ENCODE measurements at regions not wholly inside any gene's neighbourhood (a gene's known extent, or its start where the extent isn't known, plus 50 kb on each side); places are given as distances from the start of the nearest gene placed in this dataset.

GRCh38 chr2:8256905-8257304 lies 425.0 kb upstream of the ID2 start:
- Histone ChIP-seq H4K20me1 (ENCODE audit: low read depth) (no peaks in the 10 kb centered on the region), H3K4me1 (peaks cover 49% of the 10 kb centered on the region), H3K4me2 (no peak overlapping the region), H2AFZ (replicated peaks) (no peak overlapping the region), H3K4me3 (no peak overlapping the region), H3K36me3 (no peaks in the 10 kb centered on the region), H3K27me3 (peaks cover 25% of the 10 kb centered on the region), H3F3A (ENCODE audit: low read depth) (peaks cover 9% of the 10 kb centered on the region), H3K79me2 (ENCODE audit: low read depth) (no peaks in the 10 kb centered on the region), H3K27ac (no peak overlapping the region), H3K9me3 (ENCODE audit: low read depth) (no peaks in the 10 kb centered on the region), H3K9ac (no peak overlapping the region)
- Mint-ChIP-seq H3K4me3 (no peak overlapping the region), H3K36me3 (no peaks in the 10 kb centered on the region), H3K27me3 (ENCODE audit: insufficient read depth, low read depth) (peaks cover 4% of the 10 kb centered on the region), H3K27ac (no peak overlapping the region), H3K4me1 (peaks cover 57% of the 10 kb centered on the region), H3K9me3 (peaks cover 5% of the 10 kb centered on the region)
- no peak for TF ChIP-seq EZH2phosphoT487 (IDR thresholded peaks at IDR 0.05)
- TF ChIP-seq CTCF (IDR thresholded peaks at IDR 0.05) = no peak
- TF ChIP-seq EZH2 (IDR thresholded peaks at IDR 0.05) = no peak
- no peak for DNase-seq (ENCODE audit: low spot score)

- peaks cover 30% of the 10 kb centered on the region for H3K27me3 ChIP-seq
- H3K4me1 Mint-ChIP-seq = peaks cover 60% of the 10 kb centered on the region
- H4K20me1 ChIP-seq (ENCODE audit: low read depth) = no peaks in the 10 kb centered on the region
- H3K9me3 ChIP-seq (ENCODE audit: low read depth) = no peaks in the 10 kb centered on the region
- no peak overlapping the region for H3K4me3 Mint-ChIP-seq
- DNase-seq (ENCODE audit: low spot score) = no peak
- H3K4me2 ChIP-seq = no peak overlapping the region
- H3F3A ChIP-seq (ENCODE audit: low read depth) = peaks cover 9% of the 10 kb centered on the region
- peaks cover 49% of the 10 kb centered on the region for H3K4me1 ChIP-seq
- H3K4me3 ChIP-seq = no peak overlapping the region
- no peak overlapping the region for H2AFZ ChIP-seq (replicated peaks)
- H3K9ac ChIP-seq = no peak overlapping the region
- peaks cover 4% of the 10 kb centered on the region for H3K27me3 Mint-ChIP-seq (ENCODE audit: insufficient read depth, low read depth)
- no peaks in the 10 kb centered on the region for H3K36me3 ChIP-seq
- H3K36me3 Mint-ChIP-seq = no peaks in the 10 kb centered on the region
- peak overlapping the region; percentile 23 for H3K27ac Mint-ChIP-seq
- peaks cover 2% of the 10 kb centered on the region for H3K9me3 Mint-ChIP-seq
- TF ChIP-seq EZH2phosphoT487 (IDR thresholded peaks at IDR 0.05) = no peak
- no peak for TF ChIP-seq CTCF (IDR thresholded peaks at IDR 0.05)
- no peak for TF ChIP-seq EZH2 (IDR thresholded peaks at IDR 0.05)
- H3K27ac ChIP-seq = no peak overlapping the region
- no peaks in the 10 kb centered on the region for H3K79me2 ChIP-seq (ENCODE audit: low read depth)
These were observed 424.4 kb upstream of the ID2 start for GRCh38 chr2:8257502-8257901.

- H3K9me3 ChIP-seq (ENCODE audit: low read depth) = no peaks in the 10 kb centered on the region
- no peak overlapping the region for H3K27ac Mint-ChIP-seq
- no peaks in the 10 kb centered on the region for H3K36me3 Mint-ChIP-seq
- peaks cover 4% of the 10 kb centered on the region for H3K27me3 Mint-ChIP-seq (ENCODE audit: insufficient read depth, low read depth)
- H3K4me1 ChIP-seq = peaks cover 49% of the 10 kb centered on the region
- H3K27me3 ChIP-seq = peaks cover 35% of the 10 kb centered on the region
- no peak overlapping the region for H3K4me3 Mint-ChIP-seq
- H3K4me3 ChIP-seq = no peak overlapping the region
- H3K4me2 ChIP-seq = no peak overlapping the region
- no peak for TF ChIP-seq EZH2phosphoT487 (IDR thresholded peaks at IDR 0.05)
- TF ChIP-seq CTCF (IDR thresholded peaks at IDR 0.05) = no peak
- no peak for TF ChIP-seq EZH2 (IDR thresholded peaks at IDR 0.05)
- no peaks in the 10 kb centered on the region for H3K36me3 ChIP-seq
- no peak for DNase-seq (ENCODE audit: low spot score)
- H3K79me2 ChIP-seq (ENCODE audit: low read depth) = no peaks in the 10 kb centered on the region
- no peaks in the 10 kb centered on the region for H4K20me1 ChIP-seq (ENCODE audit: low read depth)
- H3K9ac ChIP-seq = no peak overlapping the region
- H3F3A ChIP-seq (ENCODE audit: low read depth) = peaks cover 9% of the 10 kb centered on the region
- no peak overlapping the region for H2AFZ ChIP-seq (replicated peaks)
- peaks cover 2% of the 10 kb centered on the region for H3K9me3 Mint-ChIP-seq
- H3K27ac ChIP-seq = no peak overlapping the region
- H3K4me1 Mint-ChIP-seq = peaks cover 58% of the 10 kb centered on the region
These were observed 423.4 kb upstream of the ID2 start for GRCh38 chr2:8258406-8258805.
